ENCODE measurements at regions not wholly inside any gene's neighbourhood (a gene's known extent, or its start where the extent isn't known, plus 50 kb on each side); places are given as distances from the start of the nearest gene placed in this dataset.

DNA sequence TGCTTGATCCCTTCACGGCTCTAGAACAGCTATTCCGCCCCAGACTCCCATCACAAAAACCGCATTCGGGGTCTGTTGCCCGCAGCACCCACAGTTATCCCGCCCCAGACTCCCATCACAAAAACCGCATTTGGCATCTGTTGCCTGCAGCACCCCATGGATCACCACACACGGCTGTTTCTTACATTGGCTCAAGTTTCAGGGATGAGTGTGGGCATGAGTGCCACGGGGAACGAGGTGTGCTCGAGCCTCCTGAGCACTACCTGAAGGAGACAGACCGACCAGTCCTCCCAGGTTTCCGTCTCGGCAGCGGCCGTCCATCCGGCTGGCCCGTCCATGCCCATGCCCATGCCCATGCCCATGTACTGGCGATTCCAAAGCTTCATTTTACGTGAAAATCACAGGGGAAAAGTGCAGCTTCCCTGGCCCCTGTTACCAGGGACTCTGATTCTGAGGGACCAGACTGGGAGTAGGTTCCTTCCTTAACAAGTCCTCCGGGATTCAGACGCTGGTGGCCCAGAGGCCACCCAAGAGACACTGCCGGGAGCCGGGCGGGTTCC lies 66.4 kb upstream of the INSIG1 start:
- Mint-ChIP-seq H3K27ac (ENCODE audit: unreplicated experiment) (no peak overlapping the region), H3K4me1 (ENCODE audit: low read depth, unreplicated experiment) (peaks cover 18% of the 10 kb centered on the region), H3K27me3 (ENCODE audit: unreplicated experiment) (peaks cover 15% of the 10 kb centered on the region), H3K36me3 (ENCODE audit: unreplicated experiment) (peaks cover 9% of the 10 kb centered on the region), H3K9me3 (ENCODE audit: unreplicated experiment) (peaks cover 11% of the 10 kb centered on the region), H3K4me3 (ENCODE audit: unreplicated experiment) (no peak overlapping the region)
- DNase-seq, result no peak
- TF ChIP-seq, protein P1, sequence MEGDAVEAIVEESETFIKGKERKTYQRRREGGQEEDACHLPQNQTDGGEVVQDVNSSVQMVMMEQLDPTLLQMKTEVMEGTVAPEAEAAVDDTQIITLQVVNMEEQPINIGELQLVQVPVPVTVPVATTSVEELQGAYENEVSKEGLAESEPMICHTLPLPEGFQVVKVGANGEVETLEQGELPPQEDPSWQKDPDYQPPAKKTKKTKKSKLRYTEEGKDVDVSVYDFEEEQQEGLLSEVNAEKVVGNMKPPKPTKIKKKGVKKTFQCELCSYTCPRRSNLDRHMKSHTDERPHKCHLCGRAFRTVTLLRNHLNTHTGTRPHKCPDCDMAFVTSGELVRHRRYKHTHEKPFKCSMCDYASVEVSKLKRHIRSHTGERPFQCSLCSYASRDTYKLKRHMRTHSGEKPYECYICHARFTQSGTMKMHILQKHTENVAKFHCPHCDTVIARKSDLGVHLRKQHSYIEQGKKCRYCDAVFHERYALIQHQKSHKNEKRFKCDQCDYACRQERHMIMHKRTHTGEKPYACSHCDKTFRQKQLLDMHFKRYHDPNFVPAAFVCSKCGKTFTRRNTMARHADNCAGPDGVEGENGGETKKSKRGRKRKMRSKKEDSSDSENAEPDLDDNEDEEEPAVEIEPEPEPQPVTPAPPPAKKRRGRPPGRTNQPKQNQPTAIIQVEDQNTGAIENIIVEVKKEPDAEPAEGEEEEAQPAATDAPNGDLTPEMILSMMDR (IDR thresholded peaks at IDR 0.05; ENCODE audit: partially characterized antibody, unreplicated experiment), result no peak

DNA sequence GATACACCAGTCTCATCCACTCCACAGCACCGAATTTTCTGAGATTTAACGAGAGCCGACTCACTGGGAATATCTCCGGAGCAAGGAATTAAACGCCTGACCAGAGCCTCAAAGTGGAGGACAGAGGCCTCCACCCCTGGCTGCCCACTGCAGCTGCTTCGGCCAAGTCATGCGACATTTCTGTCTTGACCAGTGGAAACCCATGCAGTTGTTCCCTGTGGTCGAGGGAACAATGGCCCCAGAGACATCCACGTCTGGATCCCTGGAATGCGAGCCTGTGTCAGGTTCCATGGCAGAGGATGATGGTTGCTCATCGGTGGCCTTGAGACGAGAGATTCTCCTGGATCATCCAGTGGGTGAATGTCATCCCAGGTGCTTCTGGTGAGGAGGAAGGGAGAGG lies 65.7 kb upstream of the INSIG1 start:
- Mint-ChIP-seq H3K4me3 (ENCODE audit: unreplicated experiment) (no peak overlapping the region), H3K27me3 (ENCODE audit: unreplicated experiment) (peaks cover 14% of the 10 kb centered on the region), H3K4me1 (ENCODE audit: low read depth, unreplicated experiment) (peaks cover 18% of the 10 kb centered on the region), H3K36me3 (ENCODE audit: unreplicated experiment) (peaks cover 8% of the 10 kb centered on the region), H3K27ac (ENCODE audit: unreplicated experiment) (no peak overlapping the region), H3K9me3 (ENCODE audit: unreplicated experiment) (peaks cover 11% of the 10 kb centered on the region)
- TF ChIP-seq, protein P1 (IDR thresholded peaks at IDR 0.05; ENCODE audit: partially characterized antibody, unreplicated experiment), result no peak
- DNase-seq, result no peak

DNA sequence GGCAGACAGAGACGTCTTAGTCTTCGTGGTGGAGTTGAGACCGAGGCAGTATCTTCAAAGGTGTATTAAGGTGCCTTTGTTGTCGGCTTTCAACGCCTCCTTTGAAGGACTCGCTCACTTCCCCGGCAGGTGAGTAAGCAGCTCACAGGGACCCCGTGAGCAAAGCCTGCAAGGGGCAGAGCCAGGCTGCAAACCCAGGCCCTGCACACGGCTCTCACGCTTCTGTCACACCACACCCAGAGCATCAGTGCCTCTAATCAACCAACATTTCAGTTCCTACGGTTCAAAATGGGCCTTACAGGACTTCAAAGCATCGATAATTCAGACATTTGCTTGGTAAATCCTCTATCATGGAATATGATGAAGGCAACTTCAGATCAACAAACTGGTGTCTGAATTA lies 64.8 kb upstream of the INSIG1 start:
- H3K27ac Mint-ChIP-seq (ENCODE audit: unreplicated experiment), result no peak overlapping the region
- peaks cover 4% of the 10 kb centered on the region for H3K36me3 Mint-ChIP-seq (ENCODE audit: unreplicated experiment)
- peaks cover 9% of the 10 kb centered on the region for H3K27me3 Mint-ChIP-seq (ENCODE audit: unreplicated experiment)
- H3K4me1 Mint-ChIP-seq (ENCODE audit: low read depth, unreplicated experiment), result peaks cover 9% of the 10 kb centered on the region
- H3K4me3 Mint-ChIP-seq (ENCODE audit: unreplicated experiment), result no peak overlapping the region
- H3K9me3 Mint-ChIP-seq (ENCODE audit: unreplicated experiment), result peaks cover 9% of the 10 kb centered on the region
- DNase-seq, result no peak
- TF ChIP-seq, protein P1 (IDR thresholded peaks at IDR 0.05; ENCODE audit: partially characterized antibody, unreplicated experiment), result no peak

DNA sequence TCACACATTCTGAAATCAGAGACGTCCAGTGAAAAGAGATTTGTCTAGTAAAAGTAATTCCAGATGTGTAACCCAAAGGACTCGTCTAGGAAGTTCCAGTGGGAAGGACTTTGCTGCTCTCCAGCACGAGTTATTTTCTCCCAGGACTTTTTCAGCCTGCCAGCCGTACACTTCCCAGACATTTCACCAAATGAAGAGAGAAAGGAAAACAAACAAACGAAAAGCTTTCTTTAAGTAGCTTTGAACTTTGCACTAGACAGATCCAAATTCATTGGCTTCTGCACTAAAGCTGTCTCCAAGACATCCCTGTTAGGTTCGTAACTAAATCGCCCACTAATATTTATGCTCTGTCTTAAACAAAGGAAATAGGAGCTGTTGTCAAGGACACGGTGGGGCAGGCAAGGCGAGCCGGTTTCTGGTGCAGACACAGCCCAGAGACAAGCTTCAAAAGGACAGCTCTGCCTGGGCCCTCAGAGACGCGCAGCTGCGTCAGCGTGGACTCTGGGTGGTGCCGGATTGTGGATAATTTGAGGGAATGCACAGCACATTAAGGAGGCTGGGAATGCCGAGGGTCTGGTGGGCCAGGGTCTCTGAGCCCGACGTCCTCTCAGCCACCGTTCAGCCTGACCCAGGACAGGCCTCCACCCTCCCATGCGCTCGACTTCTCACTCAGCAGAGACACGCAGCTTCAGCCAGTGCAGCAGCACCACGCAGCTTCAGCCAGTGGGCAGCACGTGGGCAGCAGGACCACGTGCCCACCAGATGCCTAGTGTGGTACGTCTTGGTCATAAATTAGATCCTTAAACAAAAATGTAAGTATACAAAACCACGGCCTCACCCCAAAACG lies 64.1 kb upstream of the INSIG1 start:
- Mint-ChIP-seq H3K27ac (ENCODE audit: unreplicated experiment) (no peak overlapping the region), H3K9me3 (ENCODE audit: unreplicated experiment) (peaks cover 10% of the 10 kb centered on the region), H3K27me3 (ENCODE audit: unreplicated experiment) (peaks cover 9% of the 10 kb centered on the region), H3K36me3 (ENCODE audit: unreplicated experiment) (peaks cover 4% of the 10 kb centered on the region), H3K4me1 (ENCODE audit: low read depth, unreplicated experiment) (peaks cover 9% of the 10 kb centered on the region), H3K4me3 (ENCODE audit: unreplicated experiment) (no peak overlapping the region)
- DNase-seq, result no peak
- TF ChIP-seq, protein P1 (IDR thresholded peaks at IDR 0.05; ENCODE audit: partially characterized antibody, unreplicated experiment), result no peak

DNA sequence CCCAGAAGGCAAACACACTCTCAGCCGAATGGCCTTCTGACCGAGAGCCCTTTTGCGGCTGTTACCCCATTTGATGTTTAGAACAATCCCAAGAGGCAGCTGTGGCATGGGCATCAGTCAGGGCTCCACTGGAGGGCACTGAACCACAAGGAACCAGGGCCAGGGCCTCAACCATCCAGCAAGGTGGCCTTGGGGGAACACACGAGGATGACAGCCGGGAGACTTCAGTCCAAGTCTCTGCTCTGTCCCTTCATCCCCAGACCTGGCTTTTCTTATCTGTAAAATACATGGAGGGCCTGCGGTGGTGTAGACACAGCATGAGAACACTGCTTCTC lies 63.6 kb upstream of the INSIG1 start:
- Mint-ChIP-seq H3K4me1 (ENCODE audit: low read depth, unreplicated experiment) (peaks cover 6% of the 10 kb centered on the region), H3K9me3 (ENCODE audit: unreplicated experiment) (peaks cover 10% of the 10 kb centered on the region), H3K4me3 (ENCODE audit: unreplicated experiment) (no peak overlapping the region), H3K36me3 (ENCODE audit: unreplicated experiment) (peaks cover 4% of the 10 kb centered on the region), H3K27ac (ENCODE audit: unreplicated experiment) (no peak overlapping the region), H3K27me3 (ENCODE audit: unreplicated experiment) (peaks cover 5% of the 10 kb centered on the region)
- TF ChIP-seq, protein P1 (IDR thresholded peaks at IDR 0.05; ENCODE audit: partially characterized antibody, unreplicated experiment), result no peak
- no peak for DNase-seq
